Fibroblast of lung (primary cell): ENCODE measurements at regions not wholly inside any gene's neighbourhood (a gene's known extent, or its start where the extent isn't known, plus 50 kb on each side); places are given as distances from the start of the nearest gene placed in this dataset.

Source experiments
- EZH2 ChIP-seq: IDR thresholded peaks from 2 replicates; pipeline ENCODE4 v1.5.1; 2012; ENCODE audit warnings: low read length, control low read depth, mild to moderate bottlenecking; ENCODE audit errors: missing control alignments
- TF ChIP-seq, protein P1 (sequence below), 2 donors: IDR thresholded peaks in 1 of 2; conservative IDR thresholded peaks in 1 of 2; 1 replicate in 1 of 2; 2 replicates in 1 of 2; pipeline ENCODE4 v1.5.1; 2011 to 2012; ENCODE audit warnings: low read length in 2 of 2, control low read depth in 1 of 2, inconsistent platforms in 1 of 2, low read depth in 1 of 2, mild to moderate bottlenecking in 1 of 2

DNA sequence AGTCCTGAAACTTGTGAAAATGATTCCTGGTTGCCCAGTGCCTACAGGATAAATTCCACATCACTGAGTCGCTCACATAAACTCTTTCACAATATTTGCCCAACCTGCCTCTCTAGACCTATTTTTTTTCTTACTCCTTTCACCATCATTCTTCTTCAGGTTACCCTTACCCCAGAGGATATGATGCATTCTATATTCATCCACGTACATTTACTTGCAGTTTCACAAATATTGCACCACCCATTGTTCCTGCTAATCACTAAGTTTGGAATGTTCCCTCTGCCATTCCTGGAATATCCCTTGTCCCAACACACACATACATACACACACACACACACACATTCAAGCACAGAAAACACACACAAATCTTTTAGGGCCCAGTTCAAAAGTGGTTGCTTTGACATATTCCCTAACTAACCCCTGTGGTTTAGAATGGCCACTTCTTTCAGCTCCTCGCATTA, 379.5 kb downstream of the ETS1 start:
- TF ChIP-seq, protein P1, sequence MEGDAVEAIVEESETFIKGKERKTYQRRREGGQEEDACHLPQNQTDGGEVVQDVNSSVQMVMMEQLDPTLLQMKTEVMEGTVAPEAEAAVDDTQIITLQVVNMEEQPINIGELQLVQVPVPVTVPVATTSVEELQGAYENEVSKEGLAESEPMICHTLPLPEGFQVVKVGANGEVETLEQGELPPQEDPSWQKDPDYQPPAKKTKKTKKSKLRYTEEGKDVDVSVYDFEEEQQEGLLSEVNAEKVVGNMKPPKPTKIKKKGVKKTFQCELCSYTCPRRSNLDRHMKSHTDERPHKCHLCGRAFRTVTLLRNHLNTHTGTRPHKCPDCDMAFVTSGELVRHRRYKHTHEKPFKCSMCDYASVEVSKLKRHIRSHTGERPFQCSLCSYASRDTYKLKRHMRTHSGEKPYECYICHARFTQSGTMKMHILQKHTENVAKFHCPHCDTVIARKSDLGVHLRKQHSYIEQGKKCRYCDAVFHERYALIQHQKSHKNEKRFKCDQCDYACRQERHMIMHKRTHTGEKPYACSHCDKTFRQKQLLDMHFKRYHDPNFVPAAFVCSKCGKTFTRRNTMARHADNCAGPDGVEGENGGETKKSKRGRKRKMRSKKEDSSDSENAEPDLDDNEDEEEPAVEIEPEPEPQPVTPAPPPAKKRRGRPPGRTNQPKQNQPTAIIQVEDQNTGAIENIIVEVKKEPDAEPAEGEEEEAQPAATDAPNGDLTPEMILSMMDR (conservative IDR thresholded peaks at IDR 0.05 in 1 of 2, IDR thresholded peaks at IDR 0.05 in 1 of 2; ENCODE audit: low read depth in 1 of 2, low read length in 2 of 2) = no peak
- TF ChIP-seq EZH2 = no peak
